DMS153 (cell line): ENCODE measurements at regions not wholly inside any gene's neighbourhood (a gene's known extent, or its start where the extent isn't known, plus 50 kb on each side); places are given as distances from the start of the nearest gene placed in this dataset.
"Not testable (repeated sequence)": the region's sequence is repeated elsewhere in the genome, so short reads cannot be mapped to it uniquely, and the experiment has no call there.

Source experiments
- DNase-seq: peaks from one replicate; lab custom pipeline; 2025; lab: John Stamatoyannopoulos, UW

DNA sequence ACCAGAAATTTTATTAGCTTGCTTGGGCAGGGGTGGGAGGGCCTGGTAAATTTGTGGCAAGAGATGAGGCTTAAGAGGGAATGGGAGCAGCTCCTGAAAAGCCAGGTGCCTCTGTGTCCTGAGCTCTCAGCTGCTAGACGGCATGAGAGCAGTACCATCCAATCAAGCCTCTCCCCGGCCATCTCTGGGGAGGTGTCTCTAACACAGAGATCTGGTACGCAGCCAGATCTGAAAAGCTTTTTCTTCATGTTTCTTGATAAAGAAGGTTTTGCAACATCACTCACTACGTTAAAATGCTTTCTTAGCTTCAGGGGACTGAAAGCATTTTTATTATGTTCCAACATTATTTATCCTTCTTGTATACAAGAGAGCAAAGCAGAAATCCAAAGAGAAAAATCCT lies 488.2 kb downstream of the RBFOX1 start:
- DNase-seq, result no peak

DNA sequence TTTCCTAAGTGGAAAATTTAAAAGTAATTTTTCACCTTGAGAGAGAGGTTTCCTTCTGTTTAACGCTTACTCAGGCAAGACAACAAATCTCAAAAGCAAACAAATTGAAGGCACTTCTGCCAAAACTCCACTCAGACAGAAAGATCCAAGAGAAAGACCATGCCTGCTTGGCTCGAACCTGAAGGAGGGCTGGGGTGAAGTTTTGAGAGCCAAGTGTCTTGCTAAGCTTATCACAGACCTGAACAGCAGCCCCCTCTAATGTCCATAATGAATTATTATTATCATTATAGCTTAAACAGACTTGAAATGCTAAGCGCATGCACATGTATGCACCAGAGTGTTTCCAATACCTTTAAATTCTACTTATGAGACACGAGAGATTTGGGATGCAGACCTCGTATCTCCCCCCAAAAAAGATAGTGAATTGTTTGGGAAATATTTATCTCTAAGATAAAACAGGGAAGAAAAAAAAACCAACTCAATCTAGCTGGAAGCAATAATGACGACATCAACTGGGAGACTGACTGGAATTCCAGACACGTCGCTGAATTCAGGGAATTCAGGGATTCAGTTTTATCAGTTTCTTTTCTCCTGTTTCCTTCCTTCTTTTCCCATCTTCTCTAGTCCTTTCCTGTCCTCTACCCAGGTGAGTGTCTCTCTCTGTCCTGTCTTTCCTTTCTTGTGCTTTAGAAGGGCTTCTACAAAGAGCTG lies 473.2 kb downstream of the RBFOX1 start:
- DNase-seq, result no peak

GRCh38 chr16:7804635-7805195 lies 472.1 kb downstream of the RBFOX1 start:
- no peak for DNase-seq

DNA sequence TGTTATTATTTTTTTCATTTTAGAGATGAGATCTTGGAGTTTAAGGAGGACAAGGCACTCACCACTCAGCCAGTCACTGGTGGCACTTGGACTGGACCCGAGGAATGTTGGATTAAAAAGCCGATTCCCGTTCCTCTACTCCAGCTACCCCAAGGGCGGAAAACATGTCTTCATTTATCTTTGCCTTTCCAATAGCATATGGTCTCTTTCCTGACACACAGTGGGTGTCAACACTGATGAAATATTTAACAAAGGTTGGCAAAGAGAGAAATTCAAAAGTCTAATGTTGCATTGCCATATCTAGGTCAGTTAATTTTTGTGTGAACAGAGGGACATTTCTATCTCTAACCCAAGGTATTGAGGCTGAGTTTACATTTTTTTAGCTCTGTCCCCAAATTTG lies 459.7 kb downstream of the RBFOX1 start:
- DNase-seq, result no peak

- no peak for DNase-seq
These were observed 458.5 kb downstream of the RBFOX1 start for GRCh38 chr16:7791028-7791590.

- no peak for DNase-seq
These were observed 442.4 kb downstream of the RBFOX1 start for GRCh38 chr16:7775072-7775488.

DNA sequence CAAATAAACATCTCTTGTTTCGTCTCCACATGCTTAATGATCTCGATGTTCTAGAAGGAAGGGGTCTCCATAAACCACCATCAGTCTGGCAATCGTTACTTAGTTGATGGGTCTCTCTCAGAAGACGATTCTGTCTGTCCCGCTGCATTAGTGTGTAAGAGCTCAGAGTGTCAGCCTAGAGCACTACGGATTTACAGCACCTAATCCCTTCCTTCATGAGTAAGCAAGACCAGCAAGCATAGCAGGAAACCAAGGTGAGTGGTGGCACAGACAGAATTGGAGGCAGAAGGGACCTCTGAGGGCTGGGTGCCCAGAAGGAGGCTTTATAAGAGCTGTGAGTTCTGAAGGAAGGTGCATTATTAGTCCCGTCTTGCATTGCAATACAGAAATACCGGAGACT lies 440.1 kb downstream of the RBFOX1 start:
- DNase-seq, result no peak

GRCh38 chr16:7769091-7769490 lies 436.4 kb downstream of the RBFOX1 start:
- DNase-seq, result not testable (repeated sequence)

DNA sequence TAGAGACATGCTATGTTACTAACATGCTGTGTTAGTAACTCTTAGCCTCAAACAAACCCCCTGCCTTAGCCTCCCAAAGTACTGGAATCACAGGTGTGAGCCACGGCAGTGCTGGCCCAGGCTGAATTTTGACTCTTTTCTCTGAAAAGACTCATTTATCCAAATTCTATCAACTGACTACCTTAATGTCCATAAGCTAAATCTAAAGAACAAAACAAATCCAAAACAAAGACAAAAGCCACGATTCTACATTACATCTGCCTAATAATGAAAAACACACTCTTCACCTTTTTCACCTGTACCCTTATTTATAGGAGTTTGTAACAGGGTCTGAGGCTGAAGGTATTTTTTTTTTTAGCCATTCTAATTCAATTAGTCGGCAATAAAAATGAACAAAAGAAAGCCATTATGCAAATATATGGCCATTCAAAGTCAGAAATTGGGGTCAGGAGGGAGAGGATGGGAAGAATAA lies 432.5 kb downstream of the RBFOX1 start:
- no peak for DNase-seq

DNA sequence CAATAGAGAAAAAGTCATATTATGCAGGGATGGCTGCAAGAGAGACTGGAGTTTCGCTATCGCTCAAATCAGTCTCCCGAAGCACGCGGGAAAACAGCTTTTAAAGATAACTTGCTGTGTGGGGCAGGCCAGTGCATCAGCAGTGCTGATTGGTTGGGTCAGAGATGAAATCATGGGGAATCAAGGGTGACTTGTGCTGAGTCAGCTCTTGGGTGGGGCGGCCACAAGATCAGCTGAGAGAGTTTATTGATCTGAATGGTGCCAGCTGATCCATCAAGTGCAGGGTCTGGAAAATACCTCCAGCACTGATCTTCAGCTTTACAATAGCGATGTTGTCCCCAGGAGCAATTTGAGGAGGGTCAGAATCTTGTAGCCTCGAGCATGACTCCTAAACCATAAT lies 430.5 kb downstream of the RBFOX1 start:
- DNase-seq, result no peak
